ENCODE measurements at regions not wholly inside any gene's neighbourhood (a gene's known extent, or its start where the extent isn't known, plus 50 kb on each side); places are given as distances from the start of the nearest gene placed in this dataset.

DNA sequence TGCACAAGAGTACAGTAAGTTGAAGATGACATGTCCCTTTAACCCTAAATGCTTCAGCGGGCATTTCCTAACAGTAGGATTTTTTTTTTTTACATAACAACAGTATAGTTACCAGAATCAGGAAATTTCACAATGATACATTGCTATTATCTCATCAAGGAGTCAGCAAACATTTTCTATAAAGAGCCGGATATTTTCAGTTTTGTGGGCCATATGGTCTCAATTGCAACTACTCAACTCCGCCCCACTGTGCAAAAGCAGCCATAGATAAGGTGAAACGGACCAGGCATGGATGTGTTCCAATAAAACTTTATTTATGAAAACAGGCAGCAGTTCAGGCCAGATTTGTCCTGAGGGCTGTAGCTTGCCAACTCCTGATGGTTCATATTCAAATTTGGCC lies 130.6 kb downstream of the SMAD6 start:
- Mint-ChIP-seq H3K9me3 (no peaks in the 10 kb centered on the region), H3K4me1 (no peaks in the 10 kb centered on the region), H3K27ac (no peak overlapping the region), H3K36me3 (no peaks in the 10 kb centered on the region), H3K27me3 (no peaks in the 10 kb centered on the region), H3K4me3 (no peak overlapping the region)
- no peak for DNase-seq

DNA sequence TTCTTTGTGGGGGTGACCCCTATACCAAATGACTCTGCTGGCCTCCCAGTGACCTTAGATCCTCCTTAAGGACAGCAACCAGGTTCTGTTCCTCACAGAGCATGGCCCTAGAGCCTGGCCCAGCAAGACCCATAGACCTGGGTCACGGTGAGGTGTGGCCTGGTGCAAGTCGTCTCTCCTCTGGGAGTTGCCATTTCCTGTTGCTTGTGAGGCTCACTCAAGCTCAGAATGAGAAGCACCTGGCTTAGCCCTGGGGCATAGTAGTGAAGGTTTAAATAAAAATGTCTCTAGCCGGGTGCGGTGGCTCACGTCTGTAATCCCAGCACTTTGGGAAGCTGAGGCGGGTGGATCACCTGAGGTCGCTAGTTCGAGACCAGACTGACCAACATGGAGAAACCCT lies 131.3 kb downstream of the SMAD6 start:
- Mint-ChIP-seq H3K4me3 (no peak overlapping the region), H3K9me3 (no peaks in the 10 kb centered on the region), H3K4me1 (no peaks in the 10 kb centered on the region), H3K27me3 (no peaks in the 10 kb centered on the region), H3K36me3 (no peaks in the 10 kb centered on the region), H3K27ac (no peak overlapping the region)
- DNase-seq = no peak

GRCh38 chr15:66833803-66834202 lies 131.8 kb downstream of the SMAD6 start:
- H3K27me3 Mint-ChIP-seq = no peaks in the 10 kb centered on the region
- H3K9me3 Mint-ChIP-seq = no peaks in the 10 kb centered on the region
- H3K36me3 Mint-ChIP-seq = no peaks in the 10 kb centered on the region
- DNase-seq = no peak
- no peak overlapping the region for H3K27ac Mint-ChIP-seq
- no peak overlapping the region for H3K4me3 Mint-ChIP-seq
- H3K4me1 Mint-ChIP-seq = no peaks in the 10 kb centered on the region

GRCh38 chr15:66834881-66835878 lies 133.1 kb downstream of the SMAD6 start:
- H3K4me1 Mint-ChIP-seq = no peaks in the 10 kb centered on the region
- H3K4me3 Mint-ChIP-seq = no peak overlapping the region
- H3K9me3 Mint-ChIP-seq = no peaks in the 10 kb centered on the region
- no peak overlapping the region for H3K27ac Mint-ChIP-seq
- no peaks in the 10 kb centered on the region for H3K27me3 Mint-ChIP-seq
- H3K36me3 Mint-ChIP-seq = no peaks in the 10 kb centered on the region
- no peak for DNase-seq

DNA sequence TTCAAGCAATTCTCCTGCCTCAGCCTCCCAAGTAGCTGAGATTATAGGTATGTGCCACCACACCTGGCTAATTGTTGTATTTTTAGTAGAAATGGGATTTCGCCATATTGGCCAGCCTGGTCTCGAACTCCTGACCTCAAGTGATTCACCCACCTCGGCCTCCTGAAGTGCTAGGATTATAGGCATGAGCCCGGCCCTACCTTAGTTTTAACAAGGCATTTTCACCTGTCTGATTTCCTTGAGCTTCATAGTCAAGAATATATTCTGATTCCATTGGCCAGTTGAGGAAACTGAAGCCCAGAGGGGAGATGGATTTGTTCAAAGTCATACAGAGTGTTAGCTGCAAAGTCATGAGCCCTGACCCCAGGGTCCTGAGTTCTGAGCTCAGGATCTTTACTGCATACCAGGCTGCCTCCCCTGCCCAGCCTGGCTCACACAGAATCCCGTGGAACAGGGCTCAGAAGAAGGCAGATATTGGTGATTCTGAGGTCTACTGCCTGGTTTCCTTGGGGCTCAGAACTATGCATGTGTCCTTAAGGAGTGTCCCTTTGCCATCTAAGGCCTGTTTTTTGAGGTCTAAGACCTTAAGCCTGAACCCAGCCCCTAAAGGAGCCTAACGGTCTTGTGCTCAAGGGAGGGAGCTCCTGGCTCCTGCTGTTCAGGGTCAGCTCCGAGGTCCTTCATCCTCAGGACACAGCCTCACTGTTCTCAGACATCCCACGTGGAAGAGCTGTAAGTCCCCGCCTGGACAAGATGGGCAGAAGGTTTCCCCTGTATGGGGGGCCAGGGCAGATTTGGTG lies 134.4 kb downstream of the SMAD6 start:
- no peaks in the 10 kb centered on the region for H3K36me3 Mint-ChIP-seq
- peaks cover 4% of the 10 kb centered on the region for H3K27me3 Mint-ChIP-seq
- DNase-seq = no peak
- H3K4me3 Mint-ChIP-seq = no peak overlapping the region
- H3K27ac Mint-ChIP-seq = no peak overlapping the region
- H3K4me1 Mint-ChIP-seq = no peaks in the 10 kb centered on the region
- no peaks in the 10 kb centered on the region for H3K9me3 Mint-ChIP-seq

GRCh38 chr15:66838202-66838601 lies 136.2 kb downstream of the SMAD6 start:
- H3K9me3 Mint-ChIP-seq = no peaks in the 10 kb centered on the region
- H3K27ac Mint-ChIP-seq = no peak overlapping the region
- no peaks in the 10 kb centered on the region for H3K36me3 Mint-ChIP-seq
- H3K4me1 Mint-ChIP-seq = peaks cover 3% of the 10 kb centered on the region
- H3K27me3 Mint-ChIP-seq = peaks cover 16% of the 10 kb centered on the region
- DNase-seq = no peak
- no peak overlapping the region for H3K4me3 Mint-ChIP-seq

DNA sequence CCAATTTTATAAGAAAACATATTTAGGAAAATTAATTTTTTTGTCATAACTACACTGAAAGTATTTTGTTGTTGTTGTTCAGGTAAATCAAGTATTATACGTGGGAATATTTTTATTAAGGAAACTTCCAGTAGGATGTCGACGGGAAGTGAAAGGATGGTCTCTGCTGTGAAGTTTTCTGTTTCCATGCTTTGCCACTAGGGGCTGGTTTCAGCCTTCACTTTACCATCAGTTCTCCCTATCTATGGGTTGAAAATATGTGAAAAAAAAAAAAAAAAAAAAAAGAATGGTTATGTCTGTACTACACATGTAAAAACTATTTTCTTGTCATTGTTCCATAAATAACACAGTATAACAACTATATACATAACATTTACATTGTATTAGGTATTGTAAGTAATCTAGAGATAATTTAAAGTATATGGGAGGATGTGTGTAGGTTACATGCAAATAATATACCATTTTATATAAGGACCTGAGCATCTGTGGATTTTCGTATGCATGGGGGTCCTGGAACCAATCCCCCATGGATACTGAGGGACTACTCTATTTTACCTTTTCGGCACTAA lies 136.7 kb downstream of the SMAD6 start:
- no peak for DNase-seq
- no peaks in the 10 kb centered on the region for H3K9me3 Mint-ChIP-seq
- no peaks in the 10 kb centered on the region for H3K36me3 Mint-ChIP-seq
- H3K27me3 Mint-ChIP-seq = peaks cover 21% of the 10 kb centered on the region
- no peak overlapping the region for H3K4me3 Mint-ChIP-seq
- no peak overlapping the region for H3K27ac Mint-ChIP-seq
- peaks cover 4% of the 10 kb centered on the region for H3K4me1 Mint-ChIP-seq

GRCh38 chr15:66839506-66840112 lies 137.6 kb downstream of the SMAD6 start:
- Mint-ChIP-seq H3K27ac (no peak overlapping the region), H3K4me1 (peaks cover 4% of the 10 kb centered on the region), H3K36me3 (no peaks in the 10 kb centered on the region), H3K9me3 (no peaks in the 10 kb centered on the region), H3K27me3 (peaks cover 30% of the 10 kb centered on the region), H3K4me3 (no peak overlapping the region)
- DNase-seq = no peak

- no peak overlapping the region for H3K27ac Mint-ChIP-seq
- no peaks in the 10 kb centered on the region for H3K36me3 Mint-ChIP-seq
- no peaks in the 10 kb centered on the region for H3K9me3 Mint-ChIP-seq
- DNase-seq = no peak
- H3K4me3 Mint-ChIP-seq = no peak overlapping the region
- H3K27me3 Mint-ChIP-seq = peaks cover 38% of the 10 kb centered on the region
- peaks cover 4% of the 10 kb centered on the region for H3K4me1 Mint-ChIP-seq
Observed at GRCh38 chr15:66840615-66841390, 138.8 kb downstream of the SMAD6 start.

GRCh38 chr15:66841953-66842681 lies 140.1 kb downstream of the SMAD6 start:
- DNase-seq = no peak
- H3K4me3 Mint-ChIP-seq = peak overlapping the region; percentile 13

GRCh38 chr15:66842710-66843441 lies 140.8 kb downstream of the SMAD6 start:
- DNase-seq = no peak
- Mint-ChIP-seq H3K4me1 (peaks cover 4% of the 10 kb centered on the region), H3K36me3 (no peaks in the 10 kb centered on the region), H3K4me3 (no peak overlapping the region), H3K9me3 (no peaks in the 10 kb centered on the region), H3K27me3 (peaks cover 45% of the 10 kb centered on the region), H3K27ac (no peak overlapping the region)

More at GRCh38 chr15:66841953-66842681, 140.1 kb downstream of the SMAD6 start:
- Mint-ChIP-seq H3K27me3 (peaks cover 45% of the 10 kb centered on the region), H3K36me3 (no peaks in the 10 kb centered on the region), H3K9me3 (no peaks in the 10 kb centered on the region), H3K27ac (no peak overlapping the region), H3K4me1 (peaks cover 4% of the 10 kb centered on the region)

GRCh38 chr15:66843581-66843980 lies 141.5 kb downstream of the SMAD6 start:
- H3K4me3 Mint-ChIP-seq = no peak overlapping the region
- H3K4me1 Mint-ChIP-seq = peaks cover 4% of the 10 kb centered on the region
- peaks cover 45% of the 10 kb centered on the region for H3K27me3 Mint-ChIP-seq
- no peak for DNase-seq
- H3K36me3 Mint-ChIP-seq = no peaks in the 10 kb centered on the region
- H3K9me3 Mint-ChIP-seq = no peaks in the 10 kb centered on the region
- H3K27ac Mint-ChIP-seq = no peak overlapping the region

DNA sequence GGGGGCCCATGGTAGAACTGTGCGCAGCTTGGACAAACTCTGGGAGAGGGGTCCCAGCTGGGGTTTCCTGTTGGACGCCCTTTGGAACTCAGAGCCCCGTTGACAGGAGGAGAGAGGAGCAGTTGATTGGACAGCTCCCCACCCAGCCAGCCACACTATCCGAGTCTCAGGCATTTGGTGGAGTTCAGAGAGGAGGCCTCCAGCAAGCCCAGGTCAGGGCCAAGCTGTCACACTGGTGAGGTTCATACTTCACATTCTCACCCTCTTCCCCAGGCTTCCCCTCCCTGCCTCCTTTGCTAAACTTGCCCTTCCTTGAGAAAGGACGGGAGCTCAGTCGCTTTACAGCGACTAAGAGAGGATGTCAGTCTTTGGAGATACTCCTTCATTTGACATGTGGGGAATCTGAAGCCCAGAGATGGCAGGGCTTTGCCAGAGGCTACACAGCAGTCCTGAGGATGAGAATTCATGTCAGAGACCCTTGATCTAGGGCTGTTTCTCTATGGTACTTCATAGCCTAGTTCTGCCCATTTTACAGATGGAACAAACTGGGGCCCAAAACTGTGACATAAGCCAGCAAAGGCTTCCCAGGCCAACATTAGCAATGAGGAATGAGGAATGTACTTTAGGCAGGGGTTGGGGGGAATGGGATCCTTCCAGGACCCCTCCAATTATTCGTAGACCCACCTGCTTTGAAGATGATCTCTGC lies 142.2 kb downstream of the SMAD6 start:
- no peak for DNase-seq
- H3K27me3 Mint-ChIP-seq = peaks cover 45% of the 10 kb centered on the region
- no peak overlapping the region for H3K4me3 Mint-ChIP-seq
- H3K4me1 Mint-ChIP-seq = peaks cover 4% of the 10 kb centered on the region
- H3K36me3 Mint-ChIP-seq = no peaks in the 10 kb centered on the region
- no peaks in the 10 kb centered on the region for H3K9me3 Mint-ChIP-seq
- H3K27ac Mint-ChIP-seq = no peak overlapping the region

All from activated naive CD8-positive, alpha-beta T cell treated with anti-CD3 and anti-CD28 coated beads for 36 hours (primary cell).